A673 (cell line): ENCODE measurements at regions not wholly inside any gene's neighbourhood (a gene's known extent, or its start where the extent isn't known, plus 50 kb on each side); places are given as distances from the start of the nearest gene placed in this dataset.

ENCODE experiments used
- BruUV-seq: library from RNA; stranded (reverse); fragments of 400-500 nt; replicated peaks from 2 replicates; lab custom pipeline; 2021; lab: Mats Ljungman, UMichigan
- CTCF ChIA-PET: fragments of 300-600 bp; sonication (Branson Sonifier 250); formaldehyde crosslinking; loops from one replicate; lab custom pipeline; 2022; ENCODE audit warnings: antibody characterized with exemption; lab: Charles Lee
- POLR2A ChIA-PET: fragments of 300-600 bp; sonication (Branson Sonifier 250); formaldehyde crosslinking; loops from one replicate; lab custom pipeline; 2022; ENCODE audit warnings: antibody characterized with exemption; ENCODE audit not compliant: low non-redundant PET; lab: Charles Lee
- DNase-seq: peaks from one replicate; pipeline ENCODE4 v3.0.0-alpha.2; 2015; ENCODE audit warnings: low spot score
- H3K27ac ChIP-seq: fragments of 200-600 bp; sonication (generic); 2 replicates; pipeline ENCODE4 v1.5.1; 2016; ENCODE audit warnings: mixed run types, low read depth, mild to moderate bottlenecking, mixed read lengths, antibody characterized with exemption, low read length; ENCODE audit not compliant: poor library complexity, severe bottlenecking
- H3K27me3 ChIP-seq: fragments of 200-600 bp; sonication (generic); replicated peaks from 2 replicates; pipeline ENCODE4 v1.6.1; 2017; ENCODE audit warnings: mixed run types, low read depth, mild to moderate bottlenecking, mixed read lengths, antibody characterized with exemption, low read length; ENCODE audit not compliant: insufficient read depth, poor library complexity
- H3K36me3 ChIP-seq: fragments of 200-600 bp; sonication (generic); 2 replicates; pipeline ENCODE4 v1.6.1; 2016; ENCODE audit warnings: mixed run types, mild to moderate bottlenecking, mixed read lengths, antibody characterized with exemption, low read length; ENCODE audit not compliant: insufficient read depth, poor library complexity, severe bottlenecking
- H3K4me1 ChIP-seq: fragments of 200-600 bp; sonication (generic); 2 replicates; pipeline ENCODE4 v1.6.1; 2017; ENCODE audit warnings: mixed run types, mild to moderate bottlenecking, mixed read lengths, antibody characterized with exemption, low read length; ENCODE audit not compliant: insufficient read depth, poor library complexity, severe bottlenecking
- H3K4me3 ChIP-seq: fragments of 200-600 bp; sonication (generic); 2 replicates; pipeline ENCODE4 v1.5.1; 2016; ENCODE audit warnings: low read depth, mixed run types, mild to moderate bottlenecking, mixed read lengths, low read length; ENCODE audit not compliant: poor library complexity, severe bottlenecking
- H3K9me3 ChIP-seq: fragments of 200-600 bp; sonication (generic); 2 replicates; pipeline ENCODE4 v1.6.1; 2016; ENCODE audit warnings: mixed run types, low read depth, mild to moderate bottlenecking, mixed read lengths, antibody characterized with exemption, low read length; ENCODE audit not compliant: poor library complexity, severe bottlenecking
- CTCF ChIP-seq: fragments of 300-800, 200-600 bp; sonication (generic); conservative IDR thresholded peaks from 2 replicates; pipeline ENCODE4 v1.5.1; 2017; ENCODE audit warnings: low read depth, mild to moderate bottlenecking, antibody characterized with exemption, low read length, moderate library complexity, mixed read lengths
- EZH2 ChIP-seq: fragments of 200-600 bp; sonication (generic); IDR thresholded peaks from 2 replicates; pipeline ENCODE4 v1.6.1; 2017; ENCODE audit warnings: borderline replicate concordance, low read depth, mild to moderate bottlenecking, mixed read lengths, antibody characterized with exemption, low read length; ENCODE audit not compliant: poor library complexity, severe bottlenecking
- intact Hi-C: fragments of 100-400 bp; cut with micrococcal nuclease; formaldehyde crosslinking; loops from one replicate; pipeline ENCODE4 v1.10.0; 2022; ENCODE audit not compliant: unreplicated experiment

- H3K9me3 ChIP-seq, result no peaks in the 10 kb centered on the region
- no peak overlapping the region for H3K27ac ChIP-seq
- peaks cover 8% of the 10 kb centered on the region for H3K4me1 ChIP-seq
- H3K4me3 ChIP-seq, result no peak overlapping the region
- H3K27me3 ChIP-seq, result no peaks in the 10 kb centered on the region
- intact Hi-C loops, result no loop called here
- POLR2A ChIA-PET, result no interaction called here
- CTCF ChIA-PET, result no interaction called here
- no peak for DNase-seq
- no TSS peak for BruUV-seq
- TF ChIP-seq CTCF, result no peak
- no peak for TF ChIP-seq EZH2
- no peaks in the 10 kb centered on the region for H3K36me3 ChIP-seq
Measured at GRCh38 chr13:83272076-83272475, 610.2 kb downstream of the SLITRK1 start.

- Histone ChIP-seq H3K36me3 (no peaks in the 10 kb centered on the region), H3K27ac (no peak overlapping the region), H3K9me3 (no peaks in the 10 kb centered on the region), H3K4me1 (no peaks in the 10 kb centered on the region), H3K4me3 (no peak overlapping the region), H3K27me3 (no peaks in the 10 kb centered on the region)
- TF ChIP-seq CTCF (no peak), EZH2 (no peak)
- no TSS peak for BruUV-seq
- intact Hi-C loops, result no loop called here
- DNase-seq, result no peak
- CTCF ChIA-PET, result no interaction called here
- POLR2A ChIA-PET, result no interaction called here
Measured at GRCh38 chr13:83265279-83265678, 617.0 kb downstream of the SLITRK1 start.

DNA sequence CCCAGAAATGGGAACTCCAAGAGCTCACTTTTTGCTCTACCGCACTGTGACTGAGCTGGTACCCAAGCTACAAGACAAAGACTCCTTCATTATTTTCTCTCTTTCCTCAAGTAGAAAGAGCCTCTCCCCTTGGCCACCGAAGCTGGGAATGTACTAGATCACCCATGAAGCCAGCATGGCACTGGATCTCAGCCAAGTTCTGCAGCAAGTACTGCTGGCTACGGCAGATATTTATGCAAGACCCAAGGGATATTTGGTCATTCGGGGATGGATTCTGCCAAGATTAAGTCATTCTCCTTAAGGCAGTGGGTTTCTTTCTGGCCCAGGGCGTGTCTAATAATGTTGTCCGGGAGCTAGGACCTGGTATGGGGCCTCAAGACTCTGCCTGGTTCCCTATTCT is 633.5 kb downstream of the SLITRK1 start:
- CTCF ChIA-PET, result no interaction called here
- POLR2A ChIA-PET, result no interaction called here
- Histone ChIP-seq H3K4me3 (no peak overlapping the region), H3K27ac (no peak overlapping the region), H3K36me3 (no peaks in the 10 kb centered on the region), H3K4me1 (no peaks in the 10 kb centered on the region), H3K9me3 (no peaks in the 10 kb centered on the region), H3K27me3 (no peaks in the 10 kb centered on the region)
- BruUV-seq, result no TSS peak
- DNase-seq, result peak; percentile 4
- TF ChIP-seq EZH2, result no peak
- TF ChIP-seq CTCF, result no peak
- intact Hi-C loops, result no loop called here
